ENCODE measurements at regions not wholly inside any gene's neighbourhood (a gene's known extent, or its start where the extent isn't known, plus 50 kb on each side); places are given as distances from the start of the nearest gene placed in this dataset.

DNA sequence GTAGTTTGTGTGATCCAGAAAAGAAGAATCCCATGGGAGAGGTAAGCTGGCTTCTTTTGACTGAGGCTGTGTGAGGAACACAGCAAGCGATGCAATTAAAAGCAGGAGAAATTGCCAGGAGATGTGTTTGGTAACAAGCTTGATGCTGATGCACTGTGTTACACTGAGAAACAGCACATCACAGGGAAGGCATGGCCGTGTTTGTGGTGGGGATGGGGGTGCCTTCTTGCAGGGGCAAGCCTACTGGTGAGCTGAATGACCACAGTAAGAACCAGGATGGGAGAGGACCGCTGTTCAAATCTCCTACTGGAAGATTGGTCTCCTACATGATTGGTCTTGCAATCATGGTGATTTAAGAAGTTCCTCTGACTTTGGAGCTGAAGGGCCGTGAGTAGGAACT lies 477.7 kb upstream of the HS6ST1 start:
- TF ChIP-seq, protein P1, sequence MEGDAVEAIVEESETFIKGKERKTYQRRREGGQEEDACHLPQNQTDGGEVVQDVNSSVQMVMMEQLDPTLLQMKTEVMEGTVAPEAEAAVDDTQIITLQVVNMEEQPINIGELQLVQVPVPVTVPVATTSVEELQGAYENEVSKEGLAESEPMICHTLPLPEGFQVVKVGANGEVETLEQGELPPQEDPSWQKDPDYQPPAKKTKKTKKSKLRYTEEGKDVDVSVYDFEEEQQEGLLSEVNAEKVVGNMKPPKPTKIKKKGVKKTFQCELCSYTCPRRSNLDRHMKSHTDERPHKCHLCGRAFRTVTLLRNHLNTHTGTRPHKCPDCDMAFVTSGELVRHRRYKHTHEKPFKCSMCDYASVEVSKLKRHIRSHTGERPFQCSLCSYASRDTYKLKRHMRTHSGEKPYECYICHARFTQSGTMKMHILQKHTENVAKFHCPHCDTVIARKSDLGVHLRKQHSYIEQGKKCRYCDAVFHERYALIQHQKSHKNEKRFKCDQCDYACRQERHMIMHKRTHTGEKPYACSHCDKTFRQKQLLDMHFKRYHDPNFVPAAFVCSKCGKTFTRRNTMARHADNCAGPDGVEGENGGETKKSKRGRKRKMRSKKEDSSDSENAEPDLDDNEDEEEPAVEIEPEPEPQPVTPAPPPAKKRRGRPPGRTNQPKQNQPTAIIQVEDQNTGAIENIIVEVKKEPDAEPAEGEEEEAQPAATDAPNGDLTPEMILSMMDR (IDR thresholded peaks at IDR 0.05): no peak
- TF ChIP-seq POLR2A (IDR thresholded peaks at IDR 0.05): no peak
- TF ChIP-seq EP300 (IDR thresholded peaks at IDR 0.05): no peak
- Histone ChIP-seq H3K9me3 (no peaks in the 10 kb centered on the region), H3K36me3 (no peaks in the 10 kb centered on the region), H3K4me3 (no peak overlapping the region), H3K27me3 (no peaks in the 10 kb centered on the region), H3K4me1 (ENCODE audit: insufficient read depth) (no peaks in the 10 kb centered on the region), H3K27ac (no peak overlapping the region)
- DNase-seq: no peak
- intact Hi-C loops (cut with DNase I): no loop called here
- WGBS, 3 donors: 70 to 82% (median 72%) methylated on average over 4 of the region's 4 CpGs

DNA sequence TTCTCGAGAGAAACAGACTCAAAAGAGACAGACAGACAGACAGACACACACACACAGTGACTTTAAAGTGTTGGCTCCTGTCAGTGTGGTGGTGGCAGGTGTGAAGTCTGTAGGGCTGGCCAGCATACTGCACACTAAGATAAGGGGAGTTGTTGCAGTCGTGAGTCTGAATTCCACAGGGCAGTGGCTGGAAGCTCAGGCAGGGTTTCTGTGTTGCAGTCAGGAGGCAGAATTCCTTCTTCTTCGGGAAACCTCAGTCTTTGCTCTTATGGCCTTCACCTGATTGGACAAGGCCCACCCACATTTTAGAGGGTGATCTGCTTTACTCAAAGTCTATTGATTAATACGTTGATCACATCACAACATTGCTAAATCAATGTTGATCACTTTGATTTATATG lies 478.4 kb upstream of the HS6ST1 start:
- intact Hi-C loops (cut with DNase I): no loop called here
- TF ChIP-seq POLR2A (IDR thresholded peaks at IDR 0.05) (no peak), EP300 (IDR thresholded peaks at IDR 0.05) (no peak)
- TF ChIP-seq, protein P1 (IDR thresholded peaks at IDR 0.05): no peak
- H3K4me3 ChIP-seq: no peak overlapping the region
- no peaks in the 10 kb centered on the region for H3K36me3 ChIP-seq
- H3K27me3 ChIP-seq: no peaks in the 10 kb centered on the region
- H3K27ac ChIP-seq: no peak overlapping the region
- DNase-seq: no peak
- H3K4me1 ChIP-seq (ENCODE audit: insufficient read depth): no peaks in the 10 kb centered on the region
- H3K9me3 ChIP-seq: no peaks in the 10 kb centered on the region
- WGBS, 3 donors: 62 to 81% (median 75%) methylated on average over 4 of the region's 4 CpGs

DNA sequence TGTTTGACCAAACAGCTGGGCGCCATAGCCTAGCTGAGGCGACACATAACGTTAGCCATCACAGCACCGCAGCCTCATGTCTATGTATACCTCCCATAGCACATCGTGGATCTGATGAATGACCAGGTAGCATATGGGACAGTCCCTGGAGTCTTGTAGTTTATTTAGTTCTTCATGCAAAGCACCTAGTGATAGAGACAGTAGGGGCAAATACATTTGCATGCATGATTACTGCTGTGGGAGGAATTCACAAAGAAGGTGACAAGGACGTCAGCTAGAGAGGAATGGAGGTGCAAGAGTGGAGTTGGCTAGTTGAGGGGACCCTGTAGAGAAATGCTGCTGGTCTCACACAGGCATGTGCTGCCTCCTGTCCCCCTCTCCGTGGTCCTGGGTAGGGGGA lies 478.9 kb upstream of the HS6ST1 start:
- H3K4me3 ChIP-seq: no peak overlapping the region
- H3K9me3 ChIP-seq: no peaks in the 10 kb centered on the region
- intact Hi-C loops (cut with DNase I): no loop called here
- no peaks in the 10 kb centered on the region for H3K4me1 ChIP-seq (ENCODE audit: insufficient read depth)
- H3K27me3 ChIP-seq: no peaks in the 10 kb centered on the region
- no peak for DNase-seq
- H3K36me3 ChIP-seq: no peaks in the 10 kb centered on the region
- 92% methylated on average over 7 of the region's 7 CpGs for WGBS, 3 donors
- TF ChIP-seq POLR2A (IDR thresholded peaks at IDR 0.05): no peak
- TF ChIP-seq EP300 (IDR thresholded peaks at IDR 0.05): no peak
- TF ChIP-seq, protein P1 (IDR thresholded peaks at IDR 0.05): no peak
- H3K27ac ChIP-seq: no peak overlapping the region

DNA sequence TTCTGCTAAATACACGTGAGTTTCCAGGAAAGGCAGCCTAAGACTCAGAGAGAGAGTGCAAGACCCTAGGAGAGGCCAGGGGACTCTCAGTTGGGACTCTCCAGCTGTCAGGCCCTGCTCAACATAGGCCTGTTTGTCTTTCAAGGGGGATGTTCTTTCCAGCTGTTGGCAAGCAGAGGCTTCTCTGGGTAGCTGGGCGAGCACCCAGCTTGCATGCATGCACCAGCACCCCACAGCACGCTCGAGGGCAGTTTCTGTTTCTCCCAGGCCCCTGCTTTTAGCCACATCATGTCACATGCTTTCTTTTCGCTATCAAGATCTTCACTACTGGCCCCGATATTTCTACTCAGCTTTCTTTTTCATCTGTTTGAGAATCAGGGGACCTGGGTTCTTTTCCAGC lies 479.3 kb upstream of the HS6ST1 start:
- H3K36me3 ChIP-seq: no peaks in the 10 kb centered on the region
- 75 to 78% (median 75%) methylated on average over 6 of the region's 6 CpGs for WGBS, 3 donors
- TF ChIP-seq POLR2A (IDR thresholded peaks at IDR 0.05) (no peak), EP300 (IDR thresholded peaks at IDR 0.05) (no peak)
- TF ChIP-seq, protein P1 (IDR thresholded peaks at IDR 0.05): no peak
- no peaks in the 10 kb centered on the region for H3K4me1 ChIP-seq (ENCODE audit: insufficient read depth)
- intact Hi-C loops (cut with DNase I): no loop called here
- no peak overlapping the region for H3K4me3 ChIP-seq
- DNase-seq: no peak
- H3K9me3 ChIP-seq: no peaks in the 10 kb centered on the region
- no peak overlapping the region for H3K27ac ChIP-seq
- H3K27me3 ChIP-seq: no peaks in the 10 kb centered on the region

Measured in ovary (tissue), 7 donors.